Keratinocyte (primary cell): ENCODE measurements at regions not wholly inside any gene's neighbourhood (a gene's known extent, or its start where the extent isn't known, plus 50 kb on each side); places are given as distances from the start of the nearest gene placed in this dataset.

ENCODE experiments used
- DNase-seq: peaks from one replicate; pipeline ENCODE4 v3.0.0-alpha.2; 2011; ENCODE audit warnings: low read depth, missing footprints, low spot score
- FAIRE-seq: peaks from 2 replicates; lab custom pipeline; 2011; peaks lifted over from hg19 to GRCh38; lab: Jason Lieb, UNC
- H2AFZ ChIP-seq: 2 replicates; pipeline ENCODE4 v1.6.0; 2012; ENCODE audit warnings: low read length, control low read depth, inconsistent platforms; ENCODE audit not compliant: control insufficient read depth
- H3K27ac ChIP-seq: 2 replicates; pipeline ENCODE4 v1.5.1; 2011; ENCODE audit warnings: low read length; ENCODE audit not compliant: control insufficient read depth, insufficient read depth
- H3K27me3 ChIP-seq: 3 replicates; pipeline ENCODE4 v1.6.0; 2011; ENCODE audit warnings: low read length; ENCODE audit not compliant: control insufficient read depth, insufficient read depth; ENCODE audit errors: extremely low read depth
- H3K36me3 ChIP-seq, 2 experiments: 2 replicates in 1 of 2; 3 replicates in 1 of 2; pipeline ENCODE4 v1.5.1; 2011; ENCODE audit warnings: low read length in 2 of 2, mild to moderate bottlenecking in 1 of 2; ENCODE audit not compliant: control insufficient read depth in 2 of 2, insufficient read depth in 2 of 2; ENCODE audit errors: extremely low read depth in 1 of 2
- H3K4me1 ChIP-seq: 3 replicates; pipeline ENCODE4 v1.5.1; 2011; ENCODE audit warnings: low read length; ENCODE audit not compliant: control insufficient read depth, insufficient read depth; ENCODE audit errors: extremely low read depth
- H3K4me2 ChIP-seq: 3 replicates; pipeline ENCODE4 v1.6.0; 2011; ENCODE audit warnings: low read depth, low read length; ENCODE audit not compliant: control insufficient read depth, insufficient read depth; ENCODE audit errors: extremely low read depth
- H3K4me3 ChIP-seq, 3 experiments: fragments of 200-600 bp in 1 of 3; sonication (generic) in 1 of 3; 2 replicates in 2 of 3; 3 replicates in 1 of 3; pipeline ENCODE4 v1.5.1; 2011 to 2016; ENCODE audit warnings: low read length in 3 of 3, mild to moderate bottlenecking in 3 of 3, control low read depth in 2 of 3, inconsistent platforms in 1 of 3, low read depth in 1 of 3, mixed read lengths in 1 of 3, mixed run types in 1 of 3, moderate library complexity in 1 of 3; ENCODE audit not compliant: control insufficient read depth in 2 of 3, insufficient read depth in 2 of 3; ENCODE audit errors: extremely low read depth in 1 of 3
- H3K79me2 ChIP-seq: 2 replicates; pipeline ENCODE4 v1.6.0; 2012; ENCODE audit warnings: low read length; ENCODE audit not compliant: control insufficient read depth, insufficient read depth
- H3K9ac ChIP-seq: 3 replicates; pipeline ENCODE4 v1.6.0; 2011; ENCODE audit warnings: low read length; ENCODE audit not compliant: control insufficient read depth, insufficient read depth; ENCODE audit errors: extremely low read depth
- H3K9me1 ChIP-seq: 3 replicates; pipeline ENCODE4 v1.6.0; 2011; ENCODE audit warnings: low read length; ENCODE audit not compliant: control insufficient read depth, insufficient read depth; ENCODE audit errors: extremely low read depth
- H3K9me3 ChIP-seq: 2 replicates; pipeline ENCODE4 v1.5.1; 2012; ENCODE audit warnings: low read depth, low read length; ENCODE audit not compliant: control insufficient read depth
- H4K20me1 ChIP-seq: 3 replicates; pipeline ENCODE4 v1.6.0; 2011; ENCODE audit warnings: low read length; ENCODE audit not compliant: control insufficient read depth, insufficient read depth; ENCODE audit errors: extremely low read depth
- CTCF ChIP-seq, 3 experiments: IDR thresholded peaks in 1 of 3; conservative IDR thresholded peaks in 1 of 3; optimal IDR thresholded peaks in 1 of 3; 2 replicates in 2 of 3; 3 replicates in 1 of 3; pipeline versions ENCODE3 to v1.5.1; 2011; ENCODE audit warnings: low read length in 3 of 3, mild to moderate bottlenecking in 3 of 3, moderate library complexity in 2 of 3, control low read depth in 1 of 3, inconsistent platforms in 1 of 3; ENCODE audit not compliant: insufficient read depth in 2 of 3; ENCODE audit errors: extremely low read depth in 1 of 3
- EZH2 ChIP-seq: IDR thresholded peaks from one replicate; pipeline ENCODE4 v1.6.1; 2012; ENCODE audit warnings: inconsistent platforms, mild to moderate bottlenecking, low read length, moderate library complexity
- dilution Hi-C: fragments of 300-500 bp; cut with MboI; formaldehyde crosslinking; loops from one replicate; pipeline ENCODE4 v1.7.0; 2020; ENCODE audit warnings: low sequenced_read_pairs; ENCODE audit not compliant: extremely low pct_ligation_motif_present

GRCh38 chr14:98770151-98770550 lies 501.8 kb downstream of the BCL11B start:
- TF ChIP-seq CTCF (optimal IDR thresholded peaks at IDR 0.05 in 1 of 3, IDR thresholded peaks at IDR 0.05 in 1 of 3, conservative IDR thresholded peaks at IDR 0.05 in 1 of 3; ENCODE audit: extremely low read depth in 1 of 3, insufficient read depth in 2 of 3, low read length in 3 of 3), result no peak
- no peak for TF ChIP-seq EZH2
- Histone ChIP-seq H2AFZ (no peak overlapping the region), H3K4me2 (no peak overlapping the region), H3K27me3 (no peaks in the 10 kb centered on the region), H3K27ac (no peak overlapping the region), H3K9ac (no peak overlapping the region), H3K4me3 (no peak overlapping the region), H3K79me2 (no peaks in the 10 kb centered on the region), H3K4me1 (peaks cover 8% of the 10 kb centered on the region), H3K9me1 (no peaks in the 10 kb centered on the region), H3K36me3 (no peaks in the 10 kb centered on the region), H4K20me1 (no peaks in the 10 kb centered on the region), H3K9me3 (no peaks in the 10 kb centered on the region)
- FAIRE-seq, result no peak
- no peak for DNase-seq
- dilution Hi-C loops, result no loop called here

GRCh38 chr14:98773814-98774213 lies 498.2 kb downstream of the BCL11B start:
- no peak overlapping the region for H3K4me2 ChIP-seq
- H2AFZ ChIP-seq, result no peak overlapping the region
- DNase-seq (no peak), FAIRE-seq (no peak)
- H3K36me3 ChIP-seq, result no peaks in the 10 kb centered on the region
- no peaks in the 10 kb centered on the region for H3K27me3 ChIP-seq
- H3K79me2 ChIP-seq, result no peaks in the 10 kb centered on the region
- dilution Hi-C loops, result no loop called here
- no peak overlapping the region for H3K4me3 ChIP-seq
- H3K27ac ChIP-seq, result no peak overlapping the region
- H3K9me1 ChIP-seq, result no peaks in the 10 kb centered on the region
- H4K20me1 ChIP-seq, result no peaks in the 10 kb centered on the region
- no peak overlapping the region for H3K9ac ChIP-seq
- TF ChIP-seq CTCF (optimal IDR thresholded peaks at IDR 0.05 in 1 of 3, IDR thresholded peaks at IDR 0.05 in 1 of 3, conservative IDR thresholded peaks at IDR 0.05 in 1 of 3; ENCODE audit: extremely low read depth in 1 of 3, insufficient read depth in 2 of 3, low read length in 3 of 3), result no peak
- no peak for TF ChIP-seq EZH2
- no peaks in the 10 kb centered on the region for H3K4me1 ChIP-seq
- no peaks in the 10 kb centered on the region for H3K9me3 ChIP-seq
